ENCODE measurements at regions not wholly inside any gene's neighbourhood (a gene's known extent, or its start where the extent isn't known, plus 50 kb on each side); places are given as distances from the start of the nearest gene placed in this dataset.

GRCh38 chr4:33924239-33924638 lies 2320.1 kb downstream of the ARAP2 start:
- 66 to 79% methylated on average over 7 of the region's 7 CpGs for WGBS, 2 donors
- TF ChIP-seq CTCF (IDR thresholded peaks at IDR 0.05) = no peak
- no peak for TF ChIP-seq POLR2A (IDR thresholded peaks at IDR 0.05)
- TF ChIP-seq EP300 (IDR thresholded peaks at IDR 0.05) = no peak
- Histone ChIP-seq H3K9me3 (no peaks in the 10 kb centered on the region), H3K27ac (no peak overlapping the region), H3K4me3 (no peak overlapping the region), H3K36me3 (no peaks in the 10 kb centered on the region), H3K4me1 (no peaks in the 10 kb centered on the region), H3K27me3 (no peaks in the 10 kb centered on the region)
- DNase-seq (ENCODE audit: low spot score in 2 of 2) = no peak

GRCh38 chr4:33924811-33925210 lies 2319.5 kb downstream of the ARAP2 start:
- Histone ChIP-seq H3K4me3 (no peak overlapping the region), H3K4me1 (no peaks in the 10 kb centered on the region), H3K9me3 (no peaks in the 10 kb centered on the region), H3K27me3 (no peaks in the 10 kb centered on the region), H3K36me3 (no peaks in the 10 kb centered on the region), H3K27ac (no peak overlapping the region)
- 47 to 52% methylated on average over 1 of the region's 1 CpG for WGBS, 2 donors
- no peak for TF ChIP-seq CTCF (IDR thresholded peaks at IDR 0.05)
- TF ChIP-seq POLR2A (IDR thresholded peaks at IDR 0.05) = no peak
- TF ChIP-seq EP300 (IDR thresholded peaks at IDR 0.05) = no peak
- no peak for DNase-seq (ENCODE audit: low spot score in 2 of 2)

- H3K27ac ChIP-seq = no peak overlapping the region
- WGBS, 2 donors = 43 to 47% methylated on average over 1 of the region's 1 CpG
- H3K4me3 ChIP-seq = no peak overlapping the region
- no peaks in the 10 kb centered on the region for H3K36me3 ChIP-seq
- DNase-seq (ENCODE audit: low spot score in 2 of 2) = no peak
- no peaks in the 10 kb centered on the region for H3K4me1 ChIP-seq
- TF ChIP-seq EP300 (IDR thresholded peaks at IDR 0.05) = no peak
- TF ChIP-seq POLR2A (IDR thresholded peaks at IDR 0.05) = no peak
- no peak for TF ChIP-seq CTCF (IDR thresholded peaks at IDR 0.05)
- no peaks in the 10 kb centered on the region for H3K9me3 ChIP-seq
- no peaks in the 10 kb centered on the region for H3K27me3 ChIP-seq
Measured at GRCh38 chr4:33930497-33930896, 2313.8 kb downstream of the ARAP2 start.

- 34% methylated on average over 2 of the region's 2 CpGs for whole genome bisulfite sequencing, 2 donors
- Histone ChIP-seq H3K27me3 (no peaks in the 10 kb centered on the region), H3K27ac (no peak overlapping the region), H3K4me3 (no peak overlapping the region), H3K4me1 (no peaks in the 10 kb centered on the region), H3K36me3 (no peaks in the 10 kb centered on the region), H3K9me3 (no peaks in the 10 kb centered on the region)
- TF ChIP-seq EP300 (IDR thresholded peaks at IDR 0.05) (no peak), CTCF (IDR thresholded peaks at IDR 0.05) (no peak), POLR2A (IDR thresholded peaks at IDR 0.05) (no peak)
- no peak for DNase-seq (ENCODE audit: low spot score in 2 of 2)
Measured at GRCh38 chr4:33931026-33931425, 2313.3 kb downstream of the ARAP2 start.

- no peaks in the 10 kb centered on the region for H3K36me3 ChIP-seq
Measured at GRCh38 chr4:33940281-33940680, 2304.0 kb downstream of the ARAP2 start.

More at GRCh38 chr4:33940281-33940680, 2304.0 kb downstream of the ARAP2 start:
- Histone ChIP-seq H3K27ac (no peak overlapping the region), H3K4me1 (no peaks in the 10 kb centered on the region), H3K27me3 (no peaks in the 10 kb centered on the region), H3K9me3 (no peaks in the 10 kb centered on the region), H3K4me3 (no peak overlapping the region)
- no peak for DNase-seq (ENCODE audit: low spot score in 2 of 2)
- TF ChIP-seq EP300 (IDR thresholded peaks at IDR 0.05) = no peak
- no peak for TF ChIP-seq CTCF (IDR thresholded peaks at IDR 0.05)
- no peak for TF ChIP-seq POLR2A (IDR thresholded peaks at IDR 0.05)
